GM19324 (cell line): ENCODE measurements at regions not wholly inside any gene's neighbourhood (a gene's known extent, or its start where the extent isn't known, plus 50 kb on each side); places are given as distances from the start of the nearest gene placed in this dataset.
"Not testable (repeated sequence)": the region's sequence is repeated elsewhere in the genome, so short reads cannot be mapped to it uniquely, and the experiment has no call there.

Experiments
- ATAC-seq: cut with Tn5 transposase; IDR thresholded peaks from one replicate; pipeline ENCODE4 v1.9.1; 2021; ENCODE audit warnings: mild to moderate bottlenecking, moderate library complexity; ENCODE audit not compliant: unreplicated experiment, low FRiP score

DNA sequence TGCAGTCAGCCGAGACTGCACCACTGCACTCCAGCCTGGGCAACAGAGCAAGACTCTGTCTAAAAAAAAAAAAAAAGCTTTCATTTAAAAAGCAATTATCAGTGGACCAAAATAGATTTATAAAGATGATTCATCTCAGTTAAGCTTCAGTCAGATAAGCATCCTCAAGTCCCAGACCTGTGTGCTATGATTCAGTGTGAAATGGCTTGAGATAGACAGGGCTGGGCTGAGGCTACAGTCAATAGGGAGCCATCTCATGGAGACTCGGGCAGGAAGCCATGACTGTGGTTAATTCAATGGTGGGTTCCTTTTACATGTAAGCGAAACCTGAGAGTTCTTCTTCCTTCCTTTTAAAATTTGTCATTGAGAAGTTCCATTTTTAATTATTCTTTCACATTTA lies 276.0 kb downstream of the TFAP2A start:
- ATAC-seq, result no peak

DNA sequence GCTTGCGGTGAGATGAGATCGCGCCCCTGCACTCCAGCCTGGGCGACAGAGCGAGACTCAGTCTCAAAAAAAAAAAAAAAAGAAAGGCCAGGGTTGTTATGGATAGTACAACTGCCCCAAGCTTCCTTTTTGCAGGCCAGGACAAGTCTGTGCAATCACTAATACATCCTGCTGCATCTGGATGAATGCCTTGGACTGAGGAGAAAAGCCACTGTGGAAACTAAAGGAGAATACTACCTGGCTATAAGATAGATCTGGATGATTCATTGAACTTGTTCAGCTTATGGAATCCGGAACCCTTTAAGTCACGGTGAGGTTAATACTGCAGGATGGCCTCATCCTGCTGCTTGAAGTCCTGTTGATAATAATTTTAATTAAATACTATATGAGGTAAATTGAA lies 278.2 kb downstream of the TFAP2A start:
- ATAC-seq, result no peak

DNA sequence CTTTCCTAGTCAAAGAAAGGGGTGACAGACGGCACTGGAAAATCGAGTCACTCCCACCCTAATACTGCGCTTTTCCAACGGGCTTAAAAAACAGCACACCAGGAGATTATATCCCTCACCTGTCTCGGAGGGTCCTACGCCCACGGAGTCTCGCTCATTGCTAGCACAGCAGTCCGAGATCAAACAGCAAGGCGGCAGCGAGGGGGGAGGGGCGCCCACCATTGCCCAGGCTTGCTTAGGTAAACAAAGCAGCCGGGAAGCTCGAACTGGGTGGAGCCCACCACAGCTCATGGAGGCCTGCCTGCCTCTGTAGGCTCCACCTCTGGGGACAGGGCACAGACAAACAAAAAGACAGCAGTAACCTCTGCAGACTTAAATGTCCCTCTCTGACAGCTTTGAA lies 280.7 kb downstream of the TFAP2A start:
- not testable (repeated sequence) for ATAC-seq

DNA sequence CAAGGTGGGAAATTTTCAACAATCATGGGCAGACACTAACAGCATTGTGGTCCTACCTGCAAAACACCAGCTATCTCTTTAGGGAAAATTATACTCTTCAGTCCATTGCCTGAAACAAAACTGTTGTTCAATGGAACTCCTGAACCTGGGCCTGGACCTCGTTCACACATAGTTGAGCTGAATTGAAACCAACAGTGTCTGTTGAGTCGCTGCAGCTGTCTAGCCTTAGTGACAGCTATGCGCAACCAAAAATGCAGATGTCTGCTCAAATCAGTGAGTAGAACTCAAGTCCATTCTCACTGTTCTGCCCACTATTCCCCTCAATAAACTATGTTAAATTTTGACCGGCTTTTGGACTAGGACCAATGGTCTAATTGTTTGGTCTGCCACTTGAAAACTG lies 286.2 kb downstream of the TFAP2A start:
- ATAC-seq, result no peak

DNA sequence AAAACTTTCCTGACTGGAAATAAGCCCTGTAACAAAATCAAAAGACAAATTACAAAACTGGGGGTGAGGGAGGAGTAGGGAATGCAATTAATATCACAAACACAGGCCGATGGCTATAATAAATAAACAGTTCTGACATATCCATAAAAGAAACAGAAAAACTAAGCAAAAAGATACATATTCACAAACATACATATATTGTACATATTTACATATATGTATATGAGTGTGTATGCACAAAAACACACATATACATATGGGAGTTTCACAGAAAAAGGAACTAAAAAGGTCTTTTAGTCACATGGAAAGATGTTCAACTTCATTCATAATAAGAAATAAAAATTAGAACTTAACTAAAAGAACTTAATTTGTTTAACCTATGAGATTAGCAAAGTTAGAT lies 292.7 kb downstream of the TFAP2A start:
- ATAC-seq, result no peak

DNA sequence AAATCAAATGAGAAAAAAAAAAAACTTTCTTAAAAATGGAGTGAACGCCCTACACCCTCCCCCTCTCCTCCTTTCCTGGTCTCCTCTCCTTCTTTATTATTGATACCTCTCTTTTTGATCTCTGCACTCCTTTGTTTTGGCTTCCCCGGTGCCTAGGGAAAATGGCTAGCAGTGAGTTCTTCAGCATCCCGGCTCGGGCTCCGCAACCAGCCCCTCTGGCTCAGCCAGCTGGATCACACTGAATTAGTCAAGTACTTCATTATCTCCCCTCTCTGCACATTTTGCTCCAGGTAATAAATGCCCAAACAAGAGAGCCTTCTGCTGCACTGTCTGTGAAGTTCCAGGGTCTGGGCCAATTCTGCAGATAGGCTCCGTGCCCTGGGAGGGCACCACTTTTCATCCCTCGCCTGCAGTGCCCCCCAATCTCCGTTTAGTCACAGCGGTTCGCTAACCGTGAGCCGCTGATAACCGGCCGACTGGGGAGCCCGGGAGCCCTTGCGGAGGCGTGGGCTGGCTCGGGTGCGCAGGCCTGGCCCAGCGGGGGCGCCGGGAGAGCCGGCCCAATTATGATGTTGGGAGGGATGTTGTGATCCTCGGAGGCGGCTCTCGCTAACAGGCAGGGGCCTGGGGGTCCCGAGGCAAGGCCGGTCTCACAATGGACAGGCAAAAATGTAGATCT lies 301.9 kb downstream of the TFAP2A start:
- ATAC-seq, result no peak

DNA sequence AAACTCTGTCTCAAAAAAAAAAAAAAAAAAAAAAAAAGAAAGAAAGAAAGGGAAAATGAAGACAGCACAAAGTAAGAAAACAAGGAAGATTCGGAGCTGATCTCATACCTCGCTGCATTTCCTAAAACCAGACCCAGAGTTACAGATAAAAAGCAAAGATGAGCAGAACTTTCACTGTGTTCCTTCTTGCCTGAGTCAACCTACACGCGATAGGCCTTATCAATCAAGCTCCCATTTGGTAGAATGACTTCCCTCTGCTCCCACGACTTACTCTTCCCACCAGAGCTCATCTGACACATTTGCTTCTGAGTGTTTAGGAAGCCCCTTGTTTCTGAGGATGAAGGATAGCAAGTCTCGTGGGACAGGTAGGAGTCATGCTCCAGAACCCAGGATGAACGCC lies 302.9 kb downstream of the TFAP2A start:
- ATAC-seq, result no peak

DNA sequence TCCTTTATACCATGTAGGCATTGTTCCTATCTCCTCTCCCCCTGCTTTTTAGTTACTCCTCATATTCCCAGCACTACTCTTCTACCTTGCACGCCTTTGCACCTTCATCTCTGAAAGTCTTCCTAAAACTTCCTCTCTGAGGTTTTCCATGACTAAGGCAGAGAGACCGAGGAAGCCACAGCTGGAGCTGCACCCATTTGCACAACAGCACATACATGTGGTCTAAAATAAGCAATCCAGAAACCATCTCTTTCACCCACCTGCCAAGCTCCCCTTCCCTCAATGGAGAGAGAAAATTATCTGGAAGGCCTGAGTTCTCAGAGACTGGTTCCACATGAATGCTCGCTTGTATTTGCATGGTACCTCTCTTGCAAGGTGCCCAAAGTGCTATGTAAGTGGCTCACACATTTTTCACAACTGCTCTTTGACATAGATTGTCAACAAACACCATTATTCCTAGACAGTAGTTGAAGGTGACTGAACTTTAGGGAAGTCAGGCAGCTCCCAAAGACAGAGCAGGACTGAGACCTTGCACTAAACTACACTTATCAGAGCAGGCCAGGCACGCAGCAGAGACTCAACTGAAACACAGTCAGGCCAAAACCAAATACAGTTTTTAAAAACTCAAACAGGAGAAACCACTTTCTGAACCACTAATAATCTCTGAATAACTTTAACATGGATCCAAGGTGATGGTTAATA lies 313.2 kb downstream of the TFAP2A start:
- ATAC-seq, result no peak

DNA sequence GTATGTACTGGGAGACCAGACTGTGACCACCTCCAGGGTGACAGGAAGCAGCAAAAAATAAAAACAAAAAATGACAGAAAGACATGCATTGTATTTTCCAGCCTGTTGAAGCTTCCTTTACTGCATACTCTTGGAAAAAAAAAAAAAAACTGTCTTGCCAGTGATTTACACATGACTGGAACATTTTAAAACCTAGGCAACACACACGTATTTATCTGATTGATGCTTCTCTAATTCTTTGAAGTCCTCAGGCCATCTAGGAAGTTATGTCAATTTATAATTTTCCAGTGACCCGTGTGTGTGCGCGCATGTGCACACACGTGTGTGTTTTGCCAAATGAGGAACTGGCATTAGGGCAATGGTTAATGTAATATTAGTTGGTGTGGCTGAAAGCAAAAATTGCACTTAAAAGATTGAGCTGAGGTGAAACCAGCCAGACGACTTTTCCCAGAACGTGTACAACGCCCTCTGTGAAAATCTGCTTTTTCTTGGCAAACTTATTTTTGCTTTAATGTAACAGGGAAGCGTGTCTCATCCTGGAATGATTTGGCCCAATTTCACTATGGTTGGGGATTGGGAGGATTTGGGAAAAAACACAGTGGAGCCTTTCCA lies 315.2 kb downstream of the TFAP2A start:
- no peak for ATAC-seq

DNA sequence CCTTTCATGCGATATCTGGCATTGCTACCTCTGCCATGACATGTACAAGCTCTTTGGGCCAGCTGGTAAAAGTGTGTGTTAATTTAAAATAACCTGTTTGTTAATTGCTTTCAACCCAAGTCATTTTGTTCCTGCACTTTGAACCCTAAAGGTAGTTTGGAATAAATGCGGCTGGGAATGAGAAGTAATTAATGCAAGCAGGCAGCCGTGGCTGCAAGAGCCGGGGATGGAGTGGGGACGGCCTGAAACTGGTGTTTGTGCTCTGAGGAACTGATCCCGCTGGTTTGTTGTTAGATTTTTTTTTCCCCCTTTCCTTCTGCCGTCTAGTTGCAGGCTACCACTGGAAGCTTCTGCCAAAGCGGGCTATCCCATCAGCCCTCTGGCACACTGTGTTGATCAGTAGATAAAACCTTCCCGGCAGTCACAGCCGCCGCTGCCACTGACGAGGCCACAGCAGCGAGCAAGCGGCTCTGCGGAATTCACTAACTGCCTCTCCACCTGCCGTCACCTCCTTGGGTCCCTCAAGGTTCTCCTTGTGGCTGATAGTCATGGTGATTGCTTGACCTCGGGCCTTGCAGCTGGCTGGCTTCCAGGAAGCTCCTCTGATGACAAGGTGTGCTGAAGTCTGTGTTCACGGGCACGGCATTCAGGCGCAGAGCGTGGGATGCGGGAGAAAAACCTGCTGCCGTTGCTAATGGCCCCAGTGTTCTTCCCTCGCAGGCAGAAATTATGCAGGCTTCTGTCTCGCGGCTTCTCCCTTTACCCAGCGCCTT lies 315.9 kb downstream of the TFAP2A start:
- no peak for ATAC-seq

DNA sequence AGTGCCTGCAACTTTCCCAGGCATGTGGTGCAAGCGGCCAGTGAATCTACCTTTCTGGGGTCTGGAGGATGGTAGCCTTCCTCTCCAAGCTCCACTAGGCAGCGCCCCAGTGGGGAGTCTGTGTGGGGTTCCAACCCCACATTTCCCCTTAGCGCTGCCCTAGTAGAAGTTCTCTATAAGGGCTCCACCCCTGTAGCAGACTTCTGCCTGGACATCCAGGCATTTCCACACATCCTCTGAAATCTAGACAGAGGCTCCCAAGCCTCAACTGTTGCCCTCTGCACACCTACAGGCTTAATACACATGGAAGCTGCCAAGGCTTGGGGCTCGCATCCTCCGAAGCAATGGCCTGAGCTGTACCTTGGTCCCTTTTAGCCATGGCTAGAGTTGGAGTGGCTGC lies 321.6 kb downstream of the TFAP2A start:
- no peak for ATAC-seq

DNA sequence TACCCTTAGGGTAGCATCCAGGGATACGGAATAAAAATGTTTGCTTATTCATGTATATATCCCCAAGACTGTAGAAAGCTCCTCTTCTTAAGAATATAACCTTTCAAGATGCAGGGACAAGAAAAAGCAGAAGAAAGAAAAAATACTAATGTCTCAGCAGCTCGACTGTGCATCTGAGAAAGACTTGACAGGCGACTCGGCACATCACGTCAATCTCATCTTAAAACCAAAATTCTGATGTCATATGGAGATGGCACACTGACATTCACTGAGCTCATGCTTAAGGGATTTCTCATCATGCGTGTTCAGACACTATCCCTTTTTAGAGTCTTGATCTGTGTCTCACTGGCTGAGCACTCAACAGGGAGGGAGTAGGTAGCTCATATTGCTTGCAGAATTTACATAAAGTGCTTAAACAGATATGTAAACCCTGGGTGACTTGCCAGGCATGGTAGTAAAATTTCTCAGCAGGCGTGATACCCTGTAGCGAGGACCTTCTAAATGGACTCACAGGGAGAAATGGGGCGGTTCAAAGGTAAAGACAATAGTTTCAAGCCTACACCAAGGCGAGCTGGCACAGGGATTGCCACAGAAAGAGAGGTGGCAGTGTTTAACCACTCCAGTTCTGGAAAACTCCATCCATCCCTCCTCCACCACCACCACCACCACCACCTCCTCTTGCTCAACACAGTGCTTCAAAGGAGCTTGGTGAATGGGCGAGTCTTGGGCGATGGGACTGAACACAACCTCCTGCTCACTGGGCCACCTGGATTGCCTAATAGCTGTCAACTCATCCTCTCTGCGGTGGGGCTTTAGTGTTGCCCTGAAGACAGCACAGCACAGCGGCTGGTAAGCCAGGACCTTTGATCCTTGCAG lies 330.5 kb downstream of the TFAP2A start:
- no peak for ATAC-seq

DNA sequence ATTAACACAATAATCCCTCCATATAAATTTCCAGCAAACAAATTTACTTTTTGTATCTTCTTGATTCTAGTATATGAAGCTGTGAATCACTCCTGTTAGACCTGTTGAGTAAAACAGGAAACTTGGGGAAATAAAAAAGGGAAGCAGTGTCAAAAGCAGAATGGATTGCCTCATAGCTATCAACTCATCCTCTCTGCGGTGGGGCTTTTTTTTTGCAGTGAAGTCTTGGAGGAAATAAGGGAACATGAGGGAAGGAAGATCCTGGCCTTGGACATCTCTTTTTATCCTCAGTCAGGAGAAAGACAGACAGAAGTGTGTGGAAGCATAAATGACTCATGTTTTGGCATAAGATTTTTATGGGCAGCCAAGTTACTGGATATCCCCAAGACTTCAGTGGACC lies 332.5 kb downstream of the TFAP2A start:
- no peak for ATAC-seq

DNA sequence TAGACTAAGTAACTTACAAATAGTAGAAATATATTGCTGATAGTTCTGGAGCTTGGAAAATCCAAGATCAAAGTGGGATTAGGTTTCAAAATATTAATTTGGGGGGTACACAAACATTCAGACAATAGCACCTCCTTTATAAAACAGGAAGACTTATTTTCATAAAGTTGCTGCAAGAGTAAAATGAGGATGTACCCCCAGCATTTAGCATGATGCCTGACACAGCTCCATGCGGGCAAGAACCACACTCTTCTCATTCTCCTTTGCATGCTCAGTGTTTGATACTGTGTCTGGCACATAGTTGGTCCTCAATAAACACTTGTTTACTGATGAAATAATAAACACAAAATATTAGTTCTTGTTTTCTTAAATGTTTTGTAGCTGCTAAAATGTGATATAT lies 332.9 kb downstream of the TFAP2A start:
- ATAC-seq, result no peak

DNA sequence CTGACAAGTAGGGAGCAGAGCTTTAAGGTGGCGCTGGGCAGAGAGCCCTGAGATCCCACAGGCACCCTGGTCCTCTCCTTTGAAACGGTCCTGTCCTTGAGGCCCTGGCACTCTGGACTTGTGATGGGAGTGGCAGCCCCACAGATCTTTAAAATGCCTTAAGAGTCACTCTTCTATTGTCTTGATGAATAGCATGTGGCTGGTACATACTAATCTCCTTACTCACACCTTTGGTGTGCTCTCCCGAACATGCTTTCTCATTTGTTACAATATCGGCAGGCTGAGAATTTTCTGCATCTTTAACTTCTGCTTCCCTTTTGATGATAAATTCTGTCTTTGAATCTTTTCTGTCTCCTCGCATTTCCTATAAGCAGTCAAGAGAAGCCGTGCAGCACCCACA lies 333.8 kb downstream of the TFAP2A start:
- ATAC-seq, result no peak

DNA sequence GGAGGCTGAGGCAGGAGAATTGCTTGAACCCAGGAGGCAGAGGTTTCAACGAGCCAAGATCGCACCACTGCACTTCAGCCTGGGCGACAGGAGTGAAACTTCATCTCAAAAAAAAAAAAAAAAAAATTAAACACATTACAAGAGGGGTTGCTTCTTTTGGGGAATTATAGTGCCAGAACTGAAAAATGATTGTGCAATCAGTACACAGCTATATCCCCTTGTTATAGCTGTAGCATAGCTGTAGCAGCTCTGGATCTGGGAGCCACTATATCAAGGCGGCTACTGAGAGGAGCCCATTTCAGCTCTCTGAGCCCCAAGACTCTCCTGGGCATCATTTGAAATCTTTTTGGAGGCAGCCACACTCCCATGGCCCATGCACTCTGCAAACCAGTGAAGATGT lies 334.3 kb downstream of the TFAP2A start:
- no peak for ATAC-seq

DNA sequence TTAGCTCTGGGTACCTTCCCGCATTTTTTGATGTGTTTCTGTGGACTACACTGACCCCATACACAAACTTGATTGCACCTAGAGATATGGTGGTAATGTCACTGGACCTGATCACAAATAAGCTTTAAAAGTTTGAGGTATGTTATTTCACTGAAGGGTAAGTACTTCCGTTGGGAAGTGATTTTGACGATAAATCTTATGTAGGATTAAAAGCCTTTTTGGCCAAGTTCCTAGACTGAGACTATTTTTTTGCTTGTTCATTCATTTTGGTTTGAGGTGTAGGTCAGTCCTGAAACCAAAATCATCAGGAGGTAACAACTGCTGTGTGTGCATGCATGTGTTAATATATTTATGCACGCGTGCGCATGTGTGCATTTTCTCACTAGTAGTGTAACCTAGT lies 336.3 kb downstream of the TFAP2A start:
- ATAC-seq, result no peak

DNA sequence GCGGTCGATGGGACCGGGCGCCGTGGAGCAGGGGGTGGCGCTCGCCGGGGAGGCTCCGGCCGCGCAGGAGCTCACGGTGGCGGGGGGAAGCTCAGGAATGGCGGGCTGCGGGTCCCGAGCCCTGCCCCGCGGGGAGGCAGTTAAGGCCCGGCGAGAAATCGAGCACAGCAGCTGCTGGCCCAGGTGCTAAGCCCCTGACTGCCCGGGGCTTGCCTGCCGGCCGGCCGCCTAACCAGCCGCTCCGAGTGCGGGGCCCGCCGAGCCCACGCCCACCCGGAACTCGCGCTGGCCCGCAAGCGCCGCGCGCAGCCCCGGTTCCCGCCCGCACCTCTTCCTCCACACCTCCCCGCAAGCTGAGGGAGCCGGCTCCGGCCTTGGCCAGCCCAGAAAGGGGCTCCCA lies 340.1 kb downstream of the TFAP2A start:
- not testable (repeated sequence) for ATAC-seq

DNA sequence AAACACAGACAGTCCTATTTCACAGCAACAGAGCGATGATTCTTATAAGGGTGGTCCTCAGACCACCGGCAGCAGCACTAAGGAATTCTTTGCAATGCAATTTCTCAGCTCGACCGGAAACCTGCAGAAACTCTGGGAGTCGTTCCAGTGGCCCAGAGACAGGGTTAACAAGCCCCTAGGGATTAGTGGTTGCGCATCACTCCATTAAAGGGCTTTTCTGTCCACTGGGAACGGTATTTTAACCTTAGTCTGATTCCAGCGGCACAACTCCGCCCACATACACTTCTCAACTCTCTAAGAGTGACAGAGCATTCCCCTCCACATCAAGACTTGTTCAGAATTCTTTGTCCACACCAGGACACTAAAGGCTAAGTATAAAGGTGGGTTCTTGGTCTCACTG lies 341.5 kb downstream of the TFAP2A start:
- no peak for ATAC-seq

DNA sequence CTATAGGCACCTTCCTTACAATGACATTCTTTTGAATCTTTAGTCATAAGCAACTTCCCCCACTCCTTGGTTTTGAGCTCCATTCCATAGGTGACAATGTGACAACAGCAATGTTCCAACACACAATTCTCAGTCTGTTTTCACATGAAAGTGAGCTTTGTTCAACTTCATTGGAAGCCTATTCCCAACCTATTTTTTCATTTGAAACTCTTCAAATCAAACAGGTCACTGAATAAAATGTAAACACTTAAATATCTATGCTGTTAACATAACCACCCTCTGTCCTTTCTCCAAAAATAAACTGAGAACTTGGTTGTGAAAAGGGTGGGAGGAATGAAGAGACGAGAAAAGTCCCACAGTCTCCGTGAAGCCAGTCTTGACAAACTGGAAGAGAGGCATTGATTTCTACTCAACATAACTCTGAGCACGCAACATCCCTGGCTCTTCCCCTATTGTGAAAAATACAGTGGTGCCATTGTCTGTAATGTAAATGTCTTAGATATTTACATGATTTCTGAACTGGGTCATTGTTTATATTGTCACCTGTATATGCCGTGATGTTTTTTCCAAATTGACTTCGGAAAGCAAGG lies 343.1 kb downstream of the TFAP2A start:
- no peak for ATAC-seq
